Hypothalamus (tissue), 51 donors: ENCODE measurements at regions not wholly inside any gene's neighbourhood (a gene's known extent, or its start where the extent isn't known, plus 50 kb on each side); places are given as distances from the start of the nearest gene placed in this dataset.
A peak's percentile ranks its signal among the peaks of the same experiment; 100 is the strongest.
"Not testable (repeated sequence)": the region's sequence is repeated elsewhere in the genome, so short reads cannot be mapped to it uniquely, and the experiment has no call there.

Experiments
- DNase-seq, 51 donors: peaks; one replicate each; lab custom pipeline; 2025; lab: John Stamatoyannopoulos, UW

DNA sequence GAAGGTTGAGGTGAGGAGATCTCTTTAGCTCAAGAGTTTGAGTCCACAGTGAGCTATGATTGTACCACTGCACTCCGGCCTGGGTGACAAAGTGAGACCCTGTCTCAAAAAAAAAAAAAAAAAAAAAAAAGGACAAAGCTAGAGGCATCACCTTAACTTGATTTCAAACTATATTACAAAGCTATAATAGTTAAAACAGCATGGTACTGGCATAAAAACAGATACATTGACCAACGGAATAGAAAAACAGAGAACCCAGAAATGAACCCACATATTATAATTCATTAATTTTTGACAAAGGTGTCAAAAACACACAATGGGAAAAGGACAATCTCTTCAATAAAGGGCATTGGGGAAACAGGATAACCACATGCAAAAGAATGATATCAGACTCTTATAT is 50.8 kb upstream of the MBOAT1 start:
- DNase-seq = no peak

DNA sequence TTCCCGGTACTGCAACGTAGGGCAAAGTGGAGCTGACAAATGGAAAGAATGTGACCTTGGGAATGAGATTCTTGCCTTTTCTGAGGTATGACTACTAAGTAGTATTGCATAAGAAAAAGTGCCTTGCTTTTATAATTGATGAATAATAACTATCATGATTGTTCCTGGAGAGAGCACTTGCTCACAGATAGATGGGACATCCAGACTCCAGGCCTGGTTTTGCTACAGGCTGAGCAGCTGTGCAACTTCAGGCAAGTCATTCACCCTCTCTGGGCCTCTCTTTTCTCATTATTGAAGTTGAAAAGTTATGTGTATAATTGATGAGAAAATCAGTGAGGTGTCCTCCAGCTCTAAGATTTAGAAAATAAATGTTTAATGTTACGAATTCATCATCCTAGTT is 53.6 kb upstream of the MBOAT1 start:
- DNase-seq = no peak

DNA sequence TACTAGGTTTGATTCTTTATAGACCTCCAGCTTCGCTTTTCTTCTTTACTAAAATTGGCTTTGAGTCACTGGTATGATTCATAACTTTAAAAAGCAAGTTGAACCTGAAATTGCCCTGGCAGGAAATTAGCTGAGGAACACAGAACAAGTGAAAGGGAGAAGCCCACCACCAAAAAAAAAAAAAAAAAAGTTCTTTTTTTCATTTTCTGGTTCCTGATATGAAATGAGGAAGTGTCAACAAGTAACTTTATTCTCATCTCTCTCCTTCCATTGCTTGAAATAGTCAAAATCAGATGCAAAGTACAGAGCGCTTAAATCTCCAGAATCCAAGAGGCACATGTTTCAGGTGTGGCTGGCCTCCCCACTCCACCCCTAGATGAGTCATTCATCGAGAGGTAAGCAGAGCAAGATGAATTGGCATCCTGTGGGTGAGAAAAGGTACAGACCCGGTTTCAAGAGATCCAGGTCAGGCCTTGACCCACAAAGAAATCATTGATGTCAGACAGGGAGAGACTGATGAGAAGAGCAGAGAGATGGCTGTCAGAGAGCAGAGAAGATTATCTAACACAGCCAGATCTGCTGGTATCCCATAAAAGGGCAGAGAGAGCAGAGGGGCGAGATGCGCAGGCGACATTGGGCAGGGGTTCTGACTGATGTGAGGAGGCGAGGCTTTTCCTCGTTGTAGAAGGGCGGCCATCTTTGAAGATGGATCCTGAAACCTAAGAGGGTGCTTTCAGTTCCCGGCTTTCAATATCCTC is 54.8 kb upstream of the MBOAT1 start:
- DNase-seq = no peak

DNA sequence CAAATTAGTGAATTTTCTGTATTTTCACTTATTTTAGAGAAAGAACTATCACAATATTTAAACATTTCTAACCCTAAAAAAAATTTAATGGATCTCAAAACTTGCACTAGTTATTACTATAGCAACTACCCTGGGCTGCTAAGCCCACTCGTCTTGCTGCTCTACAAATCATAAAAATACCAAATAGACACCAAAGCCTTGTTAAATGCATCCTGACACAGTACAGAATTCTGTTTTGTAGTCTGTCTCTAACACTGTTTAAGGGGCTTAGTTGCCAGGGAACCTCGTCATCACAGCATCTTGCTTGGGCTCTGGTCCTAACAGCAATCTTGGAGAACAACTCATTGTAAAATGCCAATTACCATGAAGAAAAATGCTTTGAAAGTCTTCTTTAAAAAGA is 56.9 kb upstream of the MBOAT1 start:
- DNase-seq = no peak

DNA sequence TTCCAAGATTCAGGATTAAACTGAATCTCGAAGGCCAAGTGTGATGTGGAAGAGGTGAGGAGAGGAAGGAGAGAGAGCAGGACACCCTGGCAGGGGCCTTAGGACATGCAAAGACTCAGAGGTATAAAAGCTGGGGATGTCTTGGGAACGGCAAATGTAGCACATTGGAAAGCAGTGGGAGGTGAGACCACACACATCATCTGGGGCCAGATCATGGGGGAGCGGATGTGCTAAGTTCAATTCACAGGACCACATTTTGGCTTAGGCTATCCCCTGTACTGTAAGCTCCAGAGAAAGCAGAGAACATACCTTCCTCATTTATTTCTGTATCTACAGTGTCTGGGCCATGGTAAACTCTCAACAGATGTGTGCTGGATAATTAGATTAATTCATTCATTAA is 59.5 kb upstream of the MBOAT1 start:
- no peak for DNase-seq

DNA sequence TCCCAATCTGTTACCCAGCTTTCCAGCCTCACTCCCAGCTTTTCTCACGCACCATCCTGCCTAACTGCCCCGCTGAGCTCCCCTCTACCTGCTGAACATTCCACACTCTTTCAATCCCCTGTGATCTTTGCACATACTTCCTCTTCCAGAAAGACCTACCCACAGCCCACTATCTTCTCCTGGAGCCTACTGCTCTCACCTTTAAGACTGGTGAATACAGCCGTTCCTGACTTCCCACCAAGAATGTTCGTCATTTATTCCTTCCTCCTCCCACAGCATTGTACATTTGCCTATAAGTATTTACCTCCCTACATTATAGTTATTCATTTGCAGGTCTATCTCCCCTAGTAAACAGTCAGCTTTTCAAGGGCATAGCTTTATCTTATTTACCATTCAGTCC is 61.9 kb upstream of the MBOAT1 start:
- no peak for DNase-seq

DNA sequence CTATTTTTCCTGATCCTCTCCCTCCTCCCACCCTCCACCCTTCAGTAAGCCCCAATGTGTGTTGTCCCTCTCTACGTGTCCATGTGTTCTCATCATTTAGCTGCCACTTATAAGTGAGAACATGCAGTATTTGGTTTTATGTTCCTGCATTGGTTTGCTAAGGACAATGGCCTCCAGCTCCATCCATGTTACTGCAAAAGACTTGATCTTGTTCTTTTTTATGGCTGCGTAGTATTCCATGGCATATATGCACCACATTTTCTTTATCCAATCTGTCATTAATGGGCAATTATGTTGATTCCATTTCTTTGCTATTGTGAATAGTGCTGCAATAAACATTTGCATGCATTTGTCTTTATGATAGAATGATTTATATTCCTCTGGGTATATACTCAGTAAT is 63.6 kb upstream of the MBOAT1 start:
- DNase-seq = not testable (repeated sequence)

DNA sequence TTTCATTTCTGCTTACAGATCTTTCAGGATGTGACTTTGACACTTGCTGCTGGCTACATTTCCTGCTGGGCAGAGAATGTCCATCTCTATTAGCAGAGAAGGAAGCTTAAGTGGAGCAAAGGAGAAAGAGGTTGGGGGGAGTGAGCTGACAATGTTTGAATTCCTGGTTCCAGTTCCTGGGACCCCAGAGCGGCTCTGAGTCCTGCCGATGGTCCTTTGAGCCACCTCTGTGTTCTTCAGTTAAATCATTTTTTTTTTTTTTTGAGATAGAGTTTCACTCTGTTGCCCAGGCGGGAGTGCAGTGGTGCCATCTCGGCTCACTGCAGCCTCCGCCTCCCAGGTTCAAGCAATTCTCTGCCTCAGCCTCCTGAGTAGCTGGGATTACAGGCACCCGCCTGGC is 65.5 kb upstream of the MBOAT1 start:
- DNase-seq = not testable (repeated sequence)

DNA sequence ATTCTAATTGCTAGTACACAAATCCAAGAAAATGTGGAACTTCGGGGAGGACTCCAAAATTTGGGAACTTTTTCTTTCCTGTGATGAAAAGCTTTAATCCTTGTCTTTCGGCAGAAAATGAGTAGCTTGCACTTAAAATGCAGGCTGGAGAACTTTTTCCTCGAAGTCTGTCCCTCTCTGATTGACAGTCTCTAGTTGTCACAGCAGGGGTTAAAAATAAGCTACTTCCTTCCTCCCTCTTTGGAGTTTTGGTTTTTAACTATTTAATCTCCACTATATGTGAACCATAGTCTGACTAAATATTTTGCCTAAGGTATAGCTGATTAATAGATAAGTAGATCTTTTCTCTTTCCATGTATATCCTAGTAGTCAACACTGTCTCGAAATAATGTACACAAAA is 66.8 kb upstream of the MBOAT1 start:
- DNase-seq = no peak

DNA sequence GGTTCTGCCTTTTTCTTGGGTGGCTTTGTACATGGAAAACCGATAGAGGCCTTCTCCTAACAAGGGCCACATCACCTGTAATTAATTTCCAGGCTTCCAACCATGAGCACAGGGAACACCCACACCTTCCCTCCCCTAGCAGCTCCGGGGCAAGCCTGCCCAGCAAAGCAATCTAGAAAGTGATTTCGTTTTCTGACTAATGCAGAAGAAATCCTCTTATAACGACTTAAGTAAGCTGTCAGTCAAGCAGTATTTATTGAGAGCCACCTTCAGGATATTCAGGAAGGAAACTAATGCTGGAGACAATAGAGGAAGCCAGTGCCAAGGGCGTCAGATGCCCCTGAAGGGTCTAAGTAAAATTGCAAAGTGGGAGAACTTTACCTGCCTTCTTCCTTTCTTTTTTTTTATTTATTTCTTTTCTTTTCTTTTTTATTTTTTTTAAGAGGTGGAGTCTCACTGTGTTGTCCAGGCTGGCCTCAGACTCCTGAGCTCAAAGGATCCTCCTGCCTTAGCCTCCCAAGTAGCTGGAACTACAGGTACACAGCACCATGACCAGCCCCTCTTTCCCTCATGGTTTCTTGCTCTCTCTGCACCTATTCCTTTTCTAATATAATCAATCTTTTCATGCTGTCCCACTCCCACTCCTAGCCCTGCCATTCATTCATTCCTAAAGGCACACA is 67.5 kb upstream of the MBOAT1 start:
- DNase-seq = no peak

DNA sequence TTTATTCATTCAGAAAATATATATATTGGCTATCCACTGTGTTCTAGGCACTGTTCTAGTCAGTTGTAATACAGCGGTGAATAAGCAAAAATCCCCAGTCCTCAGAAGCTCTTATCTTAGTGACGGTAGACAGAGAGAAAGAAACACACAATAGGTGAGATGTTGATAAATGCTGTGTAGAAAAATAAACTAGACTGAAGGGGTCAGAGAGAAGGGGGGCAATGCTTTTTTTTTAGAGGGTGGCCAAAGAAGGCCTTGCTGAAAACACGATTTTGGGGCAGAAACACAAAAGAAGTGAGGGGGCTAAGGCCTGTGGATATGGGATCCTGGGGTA is 68.0 kb upstream of the MBOAT1 start:
- no peak for DNase-seq

DNA sequence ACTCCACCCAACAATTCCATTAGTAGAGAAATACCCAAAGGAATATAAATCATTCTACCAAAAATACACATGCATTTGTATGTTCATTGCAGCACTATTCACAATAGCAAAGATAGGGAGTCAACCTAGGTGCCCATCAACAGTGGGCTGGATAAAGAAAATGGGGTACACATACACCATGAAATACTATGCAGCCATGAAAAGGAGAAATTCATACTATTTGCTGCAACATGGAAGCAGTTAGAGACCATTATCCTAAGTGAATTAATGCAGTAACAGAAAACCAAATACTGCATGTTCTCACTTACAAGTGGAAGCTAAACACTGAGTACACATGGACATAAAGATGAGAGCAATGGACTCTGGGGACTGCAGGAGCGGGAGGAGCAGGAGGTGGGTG is 72.4 kb upstream of the MBOAT1 start:
- no peak for DNase-seq

DNA sequence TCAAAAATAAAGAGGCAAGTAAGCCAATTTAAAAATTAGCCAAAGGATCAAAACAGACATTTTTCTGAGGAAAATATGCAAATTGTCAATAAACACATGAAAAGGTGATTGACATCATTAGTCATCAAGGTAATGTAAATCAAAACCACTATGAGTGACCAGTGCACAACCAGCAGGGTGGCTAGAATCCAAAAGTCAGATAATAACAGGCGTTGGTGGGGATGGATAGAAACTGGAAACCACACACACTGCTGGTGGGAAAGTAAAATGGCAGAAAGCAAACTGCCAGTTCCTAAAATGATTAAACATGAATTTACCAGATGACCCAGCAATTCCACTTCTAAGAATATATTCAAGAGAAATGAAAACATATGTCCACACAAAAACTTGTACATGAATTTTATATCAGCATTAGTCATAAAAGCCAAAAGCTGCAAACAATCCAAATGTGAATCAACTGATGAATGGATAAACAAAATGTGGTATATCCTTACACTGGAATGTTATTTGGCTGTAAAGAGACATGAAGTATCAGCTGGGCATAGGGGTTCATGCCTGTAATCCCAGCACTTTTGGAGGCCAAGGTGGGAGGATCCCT is 74.8 kb upstream of the MBOAT1 start:
- no peak for DNase-seq

DNA sequence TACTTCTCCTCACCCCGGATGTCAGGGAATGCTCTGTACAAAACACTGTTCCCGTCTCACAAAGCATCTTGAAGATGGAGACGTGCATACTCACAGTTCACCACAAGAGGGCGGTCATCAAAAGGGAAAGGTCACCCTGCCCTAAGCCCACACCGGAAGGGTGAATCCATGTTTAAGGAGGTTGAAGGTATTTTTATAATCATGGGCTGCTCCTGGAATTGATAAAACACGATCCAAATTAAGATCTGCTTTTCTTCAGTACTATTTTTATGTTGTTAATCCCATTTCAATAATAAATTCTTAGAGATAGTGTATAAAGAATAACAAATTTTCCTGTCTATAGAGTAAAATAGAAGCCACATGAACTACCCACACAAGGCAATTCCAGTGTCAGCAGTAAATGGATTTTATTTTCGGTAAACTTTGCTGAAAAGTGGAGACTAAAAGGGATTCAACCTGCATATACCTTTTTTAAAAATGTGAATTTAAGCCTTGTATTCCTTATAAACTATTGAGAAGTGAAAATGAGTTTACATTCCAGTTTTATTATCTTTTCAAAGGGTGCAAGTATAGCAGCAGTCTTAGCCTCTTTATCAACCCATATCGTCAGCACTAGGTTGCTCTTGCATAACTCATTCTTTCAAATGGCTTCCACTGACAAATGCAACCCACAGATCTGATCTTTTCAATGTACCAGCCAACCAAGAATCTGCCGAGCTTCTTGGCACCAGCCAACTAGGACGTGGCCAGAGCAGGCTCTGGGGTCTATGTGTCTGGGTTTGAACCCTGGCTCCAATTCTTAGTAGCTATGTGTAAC is 79.7 kb upstream of the MBOAT1 start:
- peak in 45 of 51 donors; percentile 1 to 78 (median 41) for DNase-seq

DNA sequence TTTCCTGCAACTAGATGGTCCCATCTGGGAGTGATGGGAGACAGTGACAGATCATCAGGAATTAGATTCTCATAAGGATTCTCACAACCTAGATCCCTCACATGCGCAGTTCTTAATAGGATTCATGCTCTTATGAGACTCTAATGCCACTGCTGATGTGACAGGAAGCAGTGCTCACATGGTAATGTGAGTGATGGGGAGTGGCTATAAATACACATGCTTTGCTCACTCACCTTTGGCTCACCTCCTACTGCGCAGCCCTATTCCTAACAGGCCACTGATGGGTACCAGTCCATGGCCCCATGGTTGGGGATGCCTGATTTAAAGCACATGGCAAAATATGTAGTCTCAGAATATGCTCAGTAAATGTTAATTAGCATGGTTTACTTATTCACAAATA is 80.6 kb upstream of the MBOAT1 start:
- DNase-seq = no peak

DNA sequence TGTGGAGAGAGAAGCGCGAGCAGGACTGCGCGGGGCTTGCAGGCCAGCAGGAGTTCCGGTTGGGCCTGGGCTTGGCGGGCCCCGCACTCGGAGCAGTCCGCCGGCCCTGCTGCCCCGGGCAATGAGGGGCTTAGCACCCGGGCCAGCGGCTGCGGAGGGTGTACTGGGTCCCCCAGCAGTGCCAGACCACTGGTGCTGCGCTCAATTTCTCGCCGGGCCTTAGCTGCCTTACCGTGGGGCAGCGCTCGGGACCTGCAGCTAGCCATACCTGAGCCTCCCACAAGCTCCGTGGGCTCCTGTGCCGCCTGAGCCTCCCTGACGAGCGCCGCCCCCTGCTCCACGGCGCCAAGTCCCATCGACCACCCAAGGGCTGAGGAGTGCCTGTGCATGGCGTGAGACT is 89.0 kb upstream of the MBOAT1 start:
- DNase-seq = no peak

DNA sequence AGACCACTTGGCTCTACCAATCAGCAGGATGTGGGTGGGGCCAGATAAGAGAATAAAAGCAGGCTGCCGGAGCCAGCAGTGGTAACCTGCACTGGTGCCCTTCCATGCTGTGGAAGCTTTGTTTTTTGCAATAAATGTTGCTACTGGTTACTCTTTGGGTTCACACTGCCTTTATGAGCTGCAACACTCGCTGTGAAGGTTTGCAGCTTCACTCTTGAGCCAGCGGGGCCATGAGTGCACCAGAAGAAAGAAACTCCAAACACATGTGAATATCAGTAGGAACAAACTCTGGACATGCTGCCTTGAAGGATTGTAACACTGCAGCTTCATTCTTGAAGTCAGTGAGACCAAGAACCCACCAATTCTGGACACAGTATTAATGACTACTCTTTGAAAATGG is 89.9 kb upstream of the MBOAT1 start:
- no peak for DNase-seq

DNA sequence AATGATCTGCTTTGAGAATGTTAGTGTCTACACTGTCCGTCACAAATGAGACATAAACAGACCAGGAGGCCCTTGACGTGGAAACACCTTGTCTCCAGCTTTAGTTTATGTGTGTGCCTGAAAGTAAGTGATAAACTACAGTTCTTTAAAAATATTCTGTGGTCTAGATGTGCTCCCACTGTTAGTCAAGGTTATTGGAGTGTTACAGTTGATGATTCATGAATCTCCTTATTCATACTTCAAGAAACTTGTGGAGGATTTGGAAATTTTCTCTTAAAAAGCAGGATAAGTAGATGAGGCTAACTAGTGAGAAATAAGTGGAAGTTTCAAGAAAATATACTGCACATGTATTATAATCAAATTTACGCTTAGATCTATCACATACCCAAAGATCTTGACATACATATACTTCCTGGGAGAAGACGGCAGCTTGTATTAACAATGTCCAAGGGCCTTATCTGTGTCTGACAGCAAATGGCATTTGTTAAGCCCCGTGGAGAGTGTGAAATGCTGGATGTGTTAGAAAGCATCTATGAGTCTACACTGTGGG is 90.5 kb upstream of the MBOAT1 start:
- DNase-seq = no peak

DNA sequence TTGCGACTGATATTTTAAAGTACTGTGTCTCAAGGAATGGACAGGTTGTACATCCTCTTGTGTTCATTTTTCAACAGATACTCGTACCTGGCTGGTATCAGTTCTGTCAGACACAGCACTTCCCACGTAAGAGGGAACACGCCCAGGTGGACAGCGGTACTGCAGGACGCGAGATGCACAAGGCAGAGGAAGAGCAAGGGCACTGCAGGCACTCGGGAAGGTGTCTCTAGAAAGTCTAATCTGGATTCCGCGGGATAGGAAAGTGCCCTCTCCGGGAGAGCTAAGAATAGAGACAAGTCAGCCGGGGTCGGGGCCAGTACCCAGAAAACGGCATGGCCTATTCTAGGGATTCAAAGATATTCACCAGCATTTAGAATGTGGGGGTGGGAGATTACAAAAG is 94.2 kb upstream of the MBOAT1 start:
- DNase-seq = no peak

DNA sequence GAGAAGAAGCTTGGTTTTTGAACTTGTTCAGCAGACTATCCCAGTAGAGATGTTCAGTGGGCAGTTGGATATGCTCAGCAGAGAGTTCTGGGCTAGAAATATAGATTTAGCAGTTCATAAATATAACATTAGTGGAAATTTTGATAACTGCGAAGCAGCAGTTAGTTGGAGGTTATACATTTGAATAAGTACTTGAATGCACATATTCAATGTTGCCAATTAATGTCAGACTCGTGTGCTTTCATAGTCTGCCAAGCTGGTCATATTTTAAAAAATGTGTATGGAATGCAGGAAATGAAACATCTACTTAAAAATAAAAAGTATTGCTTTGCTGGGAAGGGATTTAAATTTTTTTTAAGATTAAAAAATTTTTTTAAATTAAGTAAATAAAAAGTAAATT is 92.5 kb upstream of the E2F3 start:
- DNase-seq = no peak

DNA sequence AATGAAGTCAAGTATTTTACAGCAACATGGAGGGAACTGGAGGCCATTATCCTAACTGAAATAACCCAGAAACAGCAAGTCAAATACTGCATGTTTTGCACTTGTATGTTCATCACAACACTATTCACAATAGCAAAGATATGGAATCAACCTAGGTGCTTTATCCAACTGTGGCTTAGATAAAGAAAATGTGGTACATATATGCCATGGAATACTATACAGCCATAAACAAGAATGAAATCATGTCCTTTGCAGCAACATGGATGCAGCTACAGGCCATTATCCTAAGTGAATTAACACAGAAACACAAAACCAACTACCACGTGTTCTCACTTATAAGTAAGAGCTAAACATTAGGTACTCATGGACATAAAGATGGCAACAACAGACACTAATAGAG is 91.5 kb upstream of the E2F3 start:
- no peak for DNase-seq
